HEK293T (cell line): ENCODE measurements at regions not wholly inside any gene's neighbourhood (a gene's known extent, or its start where the extent isn't known, plus 50 kb on each side); places are given as distances from the start of the nearest gene placed in this dataset.

Experiments used
- CTCF ChIA-PET: fragments of 350-600 bp; formaldehyde crosslinking; extraction: SDS; loops from one replicate; lab custom pipeline; 2021; ENCODE audit warnings: antibody characterized with exemption, inconsistent platforms; lab: Yijun Ruan, JAX
- POLR2A ChIA-PET: fragments of 350-600 bp; formaldehyde crosslinking; extraction: SDS; loops from one replicate; lab custom pipeline; 2020; ENCODE audit warnings: antibody characterized with exemption, inconsistent platforms; lab: Yijun Ruan, JAX
- DNase-seq: peaks from one replicate; pipeline ENCODE4 v3.0.0; 2012; ENCODE audit warnings: mixed read lengths; ENCODE audit errors: extremely low spot score
- ARNT ChIP-seq: fragments of 450-650 bp; IDR thresholded peaks from 2 replicates; pipeline ENCODE4 v1.6.1; 2017; ENCODE audit warnings: mild to moderate bottlenecking
- BHLHE40 ChIP-seq: fragments of 450-650 bp; IDR thresholded peaks from 2 replicates; pipeline ENCODE4 v1.6.1; 2016; ENCODE audit warnings: mild to moderate bottlenecking, moderate library complexity, borderline replicate concordance
- CTBP1 ChIP-seq: fragments of 450-650 bp; IDR thresholded peaks from 2 replicates; pipeline ENCODE4 v1.6.1; 2016; ENCODE audit warnings: borderline replicate concordance
- ELF4 ChIP-seq: fragments of 450-650 bp; IDR thresholded peaks from 2 replicates; pipeline ENCODE4 v1.6.1; 2017; ENCODE audit warnings: antibody characterized with exemption
- FOXA1 ChIP-seq: fragments of 450-650 bp; IDR thresholded peaks from 2 replicates; pipeline ENCODE4 v1.6.1; 2016; ENCODE audit warnings: mild to moderate bottlenecking
- FOXK2 ChIP-seq: fragments of 450-650 bp; IDR thresholded peaks from 2 replicates; pipeline ENCODE4 v1.6.1; 2016; ENCODE audit warnings: mild to moderate bottlenecking
- FOXM1 ChIP-seq: fragments of 450-650 bp; IDR thresholded peaks from 2 replicates; pipeline ENCODE4 v1.6.1; 2017; ENCODE audit warnings: mild to moderate bottlenecking, borderline replicate concordance
- HDGF ChIP-seq: fragments of 450-650 bp; IDR thresholded peaks from 2 replicates; pipeline ENCODE4 v1.6.1; 2017; ENCODE audit warnings: antibody characterized with exemption, borderline replicate concordance
- L3MBTL2 ChIP-seq: fragments of 450-650 bp; conservative IDR thresholded peaks from 2 replicates; pipeline ENCODE4 v1.6.1; 2016; ENCODE audit warnings: mild to moderate bottlenecking
- LEF1 ChIP-seq: fragments of 450-650 bp; IDR thresholded peaks from 2 replicates; pipeline ENCODE4 v1.6.1; 2017; ENCODE audit warnings: mild to moderate bottlenecking, borderline replicate concordance
- NFRKB ChIP-seq: fragments of 450-650 bp; IDR thresholded peaks from 2 replicates; pipeline ENCODE4 v1.6.1; 2016; ENCODE audit warnings: mild to moderate bottlenecking, moderate library complexity
- PKNOX1 ChIP-seq: fragments of 450-650 bp; IDR thresholded peaks from 2 replicates; pipeline ENCODE4 v1.6.1; 2016
- SP1 ChIP-seq: fragments of 450-650 bp; IDR thresholded peaks from 2 replicates; pipeline ENCODE4 v1.6.1; 2017
- SUZ12 ChIP-seq: fragments of 450-650 bp; IDR thresholded peaks from 2 replicates; pipeline ENCODE4 v1.6.1; 2016; ENCODE audit warnings: mild to moderate bottlenecking
- TARDBP ChIP-seq: fragments of 450-650 bp; IDR thresholded peaks from 2 replicates; pipeline ENCODE4 v1.6.1; 2016
- ZNF384 ChIP-seq: fragments of 450-650 bp; IDR thresholded peaks from 2 replicates; pipeline ENCODE4 v1.6.1; 2016

- no peak for DNase-seq
- ChIA-PET CTCF (no interaction called here), POLR2A (interaction anchor here (0.6 kb wide), 1 partner anchor 16 kb away, joined by 3 read pairs; no protein-coding TSS in a partner anchor)
- TF ChIP-seq ARNT = no peak
- no peak for TF ChIP-seq NFRKB
- TF ChIP-seq ZNF384 = no peak
- TF ChIP-seq CTBP1 = no peak
- TF ChIP-seq BHLHE40 = no peak
- TF ChIP-seq FOXK2 = no peak
- TF ChIP-seq PKNOX1 = no peak
- no peak for TF ChIP-seq TARDBP
- no peak for TF ChIP-seq LEF1
- no peak for TF ChIP-seq SP1
- no peak for TF ChIP-seq FOXA1
- TF ChIP-seq SUZ12 = no peak
- no peak for TF ChIP-seq FOXM1
These were observed 580.3 kb upstream of the GJE1 start for GRCh38 chr6:141552463-141552862.

- POLR2A ChIA-PET = no interaction called here
- TF ChIP-seq LEF1 = no peak
- TF ChIP-seq CTBP1 = no peak
These were observed 580.7 kb upstream of the GJE1 start for GRCh38 chr6:141552031-141552430.

GRCh38 chr6:141551318-141551717 lies 581.4 kb upstream of the GJE1 start:
- no peak for DNase-seq
- TF ChIP-seq HDGF (no peak), LEF1 (no peak), SP1 (no peak), CTBP1 (no peak)
- CTCF ChIA-PET = no interaction called here
- POLR2A ChIA-PET = no interaction called here

More at GRCh38 chr6:141552031-141552430, 580.7 kb upstream of the GJE1 start:
- CTCF ChIA-PET = no interaction called here
- DNase-seq = no peak

- TF ChIP-seq ZNF384 = no peak
- no peak for TF ChIP-seq LEF1
- TF ChIP-seq NFRKB = no peak
- TF ChIP-seq SP1 = no peak
- TF ChIP-seq ELF4 = no peak
- no peak for TF ChIP-seq CTBP1
- no peak for TF ChIP-seq L3MBTL2
- TF ChIP-seq FOXA1 = no peak
- TF ChIP-seq PKNOX1 = no peak
- TF ChIP-seq HDGF = no peak
- no peak for TF ChIP-seq FOXK2
- no peak for TF ChIP-seq BHLHE40
- no peak for TF ChIP-seq FOXM1
- TF ChIP-seq ARNT = no peak
- no peak for TF ChIP-seq SUZ12
- no peak for TF ChIP-seq TARDBP
- DNase-seq = no peak
- CTCF ChIA-PET = no interaction called here
- POLR2A ChIA-PET = no interaction called here
These were observed 582.3 kb upstream of the GJE1 start for GRCh38 chr6:141550471-141550870.

- TF ChIP-seq ELF4 = no peak
- TF ChIP-seq BHLHE40 = no peak
- TF ChIP-seq SUZ12 = no peak
- TF ChIP-seq TARDBP = no peak
- TF ChIP-seq FOXK2 = no peak
- TF ChIP-seq SP1 = no peak
- no peak for TF ChIP-seq FOXA1
- no peak for TF ChIP-seq NFRKB
- no peak for TF ChIP-seq HDGF
- TF ChIP-seq L3MBTL2 = no peak
- no peak for TF ChIP-seq LEF1
- no peak for TF ChIP-seq ZNF384
- TF ChIP-seq ARNT = no peak
- CTCF ChIA-PET = no interaction called here
- no peak for DNase-seq
- POLR2A ChIA-PET = no interaction called here
These were observed 583.8 kb upstream of the GJE1 start for GRCh38 chr6:141548966-141549365.

GRCh38 chr6:141541581-141542324 lies 591.0 kb upstream of the GJE1 start:
- ChIA-PET POLR2A (no interaction called here), CTCF (no interaction called here)
- no peak for DNase-seq
- TF ChIP-seq FOXK2 = no peak
- no peak for TF ChIP-seq TARDBP
- no peak for TF ChIP-seq ZNF384

GRCh38 chr6:141540207-141540606 lies 592.5 kb upstream of the GJE1 start:
- CTCF ChIA-PET = no interaction called here
- DNase-seq = no peak
- POLR2A ChIA-PET = no interaction called here
- TF ChIP-seq ZNF384 = no peak
- no peak for TF ChIP-seq NFRKB
- TF ChIP-seq FOXM1 = no peak
- TF ChIP-seq PKNOX1 = no peak
- no peak for TF ChIP-seq CTBP1
- TF ChIP-seq ELF4 = no peak
- TF ChIP-seq SP1 = no peak
- TF ChIP-seq SUZ12 = no peak
- no peak for TF ChIP-seq ARNT
- no peak for TF ChIP-seq FOXK2
- TF ChIP-seq TARDBP = no peak
- no peak for TF ChIP-seq L3MBTL2
- no peak for TF ChIP-seq FOXA1
- TF ChIP-seq BHLHE40 = no peak
- TF ChIP-seq LEF1 = no peak
- TF ChIP-seq HDGF = no peak
